Naive thymus-derived CD8-positive, alpha-beta T cell (primary cell): ENCODE measurements at regions not wholly inside any gene's neighbourhood (a gene's known extent, or its start where the extent isn't known, plus 50 kb on each side); places are given as distances from the start of the nearest gene placed in this dataset.
"Not testable (repeated sequence)": the region's sequence is repeated elsewhere in the genome, so short reads cannot be mapped to it uniquely, and the experiment has no call there.

ENCODE experiments used
- ATAC-seq, 2 donors: fragments of 150-1000 bp; cut with Tn5 transposase in 1 of 2; sonication (Bioruptor Pico), chemical (Tn5 transposase) in 1 of 2; 1 replicate in 1 of 2; 2 replicates in 1 of 2; pipeline ENCODE4 v1.10.0; 2021; ENCODE audit warnings: mild to moderate bottlenecking in 2 of 2, moderate library complexity in 2 of 2
- POLR2A ChIA-PET: fragments of 350-600 bp; sonication (Branson Sonifier 250); formaldehyde crosslinking; loops from one replicate; lab custom pipeline; 2021; ENCODE audit warnings: antibody characterized with exemption; lab: Charles Lee
- DNase-seq, 10 donors: peaks; one replicate each; pipeline versions ENCODE4 v3.0.0 to v3.0.0-alpha.2; 2020 to 2022
- H3K27ac Mint-ChIP-seq, 10 donors: one replicate each; pipeline ENCODE4 v1.8.0; 2020 to 2022; ENCODE audit warnings: mild to moderate bottlenecking in 10 of 10, mixed read lengths in 10 of 10, moderate library complexity in 4 of 10, inconsistent platforms in 1 of 10
- H3K27me3 Mint-ChIP-seq, 5 donors: one replicate each; pipeline ENCODE4 v1.8.0; 2021 to 2022; ENCODE audit warnings: mixed read lengths in 5 of 5
- H3K36me3 Mint-ChIP-seq, 3 donors: one replicate each; pipeline ENCODE4 v1.8.0; 2020 to 2022; ENCODE audit warnings: mixed read lengths in 3 of 3, mild to moderate bottlenecking in 2 of 3, inconsistent platforms in 1 of 3
- H3K4me1 Mint-ChIP-seq, 4 donors: one replicate each; pipeline ENCODE4 v1.8.0; 2021 to 2022; ENCODE audit warnings: mixed read lengths in 4 of 4
- H3K4me3 Mint-ChIP-seq, 10 donors: one replicate each; pipeline ENCODE4 v1.8.0; 2020 to 2022; ENCODE audit warnings: mild to moderate bottlenecking in 10 of 10, mixed read lengths in 10 of 10, moderate library complexity in 6 of 10, inconsistent platforms in 1 of 10
- H3K9me3 Mint-ChIP-seq, 9 donors: one replicate each; pipeline ENCODE4 v1.8.0; 2020 to 2022; ENCODE audit warnings: mixed read lengths in 9 of 9, mild to moderate bottlenecking in 3 of 9, inconsistent platforms in 1 of 9, moderate library complexity in 1 of 9

- Mint-ChIP-seq H3K36me3 (peaks cover 0 to 2% (median 0%) of the 10 kb centered on the region in 3 donors), H3K4me1 (peaks cover 0 to 10% (median 7%) of the 10 kb centered on the region in 4 donors), H3K9me3 (peaks cover 0 to 8% (median 0%) of the 10 kb centered on the region in 9 donors), H3K27ac (no peak overlapping the region), H3K4me3 (no peak overlapping the region), H3K27me3 (peaks cover 0 to 8% (median 0%) of the 10 kb centered on the region in 5 donors)
- no peak for ATAC-seq
- POLR2A ChIA-PET, result no interaction called here
- DNase-seq, result no peak
Observed at GRCh38 chr4:81799371-81799770, 327.7 kb upstream of the RASGEF1B start.

GRCh38 chr4:81796790-81797528, 325.3 kb upstream of the RASGEF1B start:
- Mint-ChIP-seq H3K9me3 (peaks cover 0 to 11% (median 0%) of the 10 kb centered on the region in 9 donors), H3K36me3 (peaks cover 0 to 2% (median 0%) of the 10 kb centered on the region in 3 donors), H3K4me3 (peak overlapping the region in 6 of 10 donors; percentile 0 to 54 (median 20)), H3K4me1 (peaks cover 0 to 10% (median 7%) of the 10 kb centered on the region in 4 donors), H3K27me3 (no peaks in the 10 kb centered on the region), H3K27ac (peak overlapping the region in 5 of 10 donors; percentile 27 to 79 (median 42))
- peak in 1 of 10 donors; percentile 22 for DNase-seq
- ATAC-seq, result peak in 1 of 2 donors; percentile 23
- POLR2A ChIA-PET, result interaction anchor here (0.9 kb wide), 1 partner anchor 325 kb away, joined by 3 read pairs; the partner anchor contains the start of gene RASGEF1B

GRCh38 chr4:81792521-81792920, 320.8 kb upstream of the RASGEF1B start:
- Mint-ChIP-seq H3K4me1 (peaks cover 12 to 28% (median 21%) of the 10 kb centered on the region in 4 donors), H3K4me3 (no peak overlapping the region), H3K36me3 (peaks cover 0 to 2% (median 0%) of the 10 kb centered on the region in 3 donors), H3K9me3 (peaks cover 0 to 9% (median 0%) of the 10 kb centered on the region in 9 donors), H3K27me3 (no peaks in the 10 kb centered on the region), H3K27ac (no peak overlapping the region)
- POLR2A ChIA-PET, result no interaction called here
- ATAC-seq, result no peak
- DNase-seq, result no peak

GRCh38 chr4:81790477-81790876, 318.8 kb upstream of the RASGEF1B start:
- no peaks in the 10 kb centered on the region for H3K27me3 Mint-ChIP-seq
- POLR2A ChIA-PET, result no interaction called here
- peaks cover 9 to 22% (median 15%) of the 10 kb centered on the region in 4 donors for H3K4me1 Mint-ChIP-seq
- peaks cover 0 to 3% (median 0%) of the 10 kb centered on the region in 9 donors for H3K9me3 Mint-ChIP-seq
- no peaks in the 10 kb centered on the region for H3K36me3 Mint-ChIP-seq
- DNase-seq (no peak), ATAC-seq (no peak)
- H3K27ac Mint-ChIP-seq, result peak overlapping the region in 2 of 10 donors; percentile 9 to 25
- H3K4me3 Mint-ChIP-seq, result no peak overlapping the region

- peaks cover 0 to 3% (median 0%) of the 10 kb centered on the region in 9 donors for H3K9me3 Mint-ChIP-seq
- no peaks in the 10 kb centered on the region for H3K36me3 Mint-ChIP-seq
- H3K4me3 Mint-ChIP-seq, result peak overlapping the region in 6 of 10 donors; percentile 8 to 58 (median 42)
- H3K27ac Mint-ChIP-seq, result peak overlapping the region in 9 of 10 donors; percentile 15 to 90 (median 60)
- H3K27me3 Mint-ChIP-seq, result no peaks in the 10 kb centered on the region
- ATAC-seq (peak; percentile 42 to 59), DNase-seq (peak in 3 of 10 donors; percentile 5 to 29 (median 16))
- peaks cover 9 to 22% (median 15%) of the 10 kb centered on the region in 4 donors for H3K4me1 Mint-ChIP-seq
- POLR2A ChIA-PET, result interaction anchor here (0.7 to 1.0 kb wide), 2 partner anchors 16 to 319 kb away, joined by 3 to 5 read pairs; no protein-coding TSS in a partner anchor
Observed at GRCh38 chr4:81789741-81790399, 318.2 kb upstream of the RASGEF1B start.

- peaks cover 9 to 22% (median 15%) of the 10 kb centered on the region in 4 donors for H3K4me1 Mint-ChIP-seq
- peaks cover 0 to 3% (median 0%) of the 10 kb centered on the region in 9 donors for H3K9me3 Mint-ChIP-seq
- ATAC-seq (no peak), DNase-seq (no peak)
- no peaks in the 10 kb centered on the region for H3K27me3 Mint-ChIP-seq
- peak overlapping the region in 6 of 10 donors; percentile 1 to 86 (median 42) for H3K27ac Mint-ChIP-seq
- H3K36me3 Mint-ChIP-seq, result no peaks in the 10 kb centered on the region
- POLR2A ChIA-PET, result interaction anchor here (0.7 to 1.0 kb wide), 2 partner anchors 16 to 318 kb away, joined by 3 to 5 read pairs; no protein-coding TSS in a partner anchor
- no peak overlapping the region for H3K4me3 Mint-ChIP-seq
Observed at GRCh38 chr4:81789158-81789557, 317.5 kb upstream of the RASGEF1B start.

- peak overlapping the region in 1 of 10 donors; percentile 8 for H3K27ac Mint-ChIP-seq
- no peaks in the 10 kb centered on the region for H3K27me3 Mint-ChIP-seq
- H3K9me3 Mint-ChIP-seq, result no peaks in the 10 kb centered on the region
- H3K4me1 Mint-ChIP-seq, result peaks cover 9 to 22% (median 15%) of the 10 kb centered on the region in 4 donors
- ATAC-seq (no peak), DNase-seq (no peak)
- H3K4me3 Mint-ChIP-seq, result no peak overlapping the region
- H3K36me3 Mint-ChIP-seq, result no peaks in the 10 kb centered on the region
- POLR2A ChIA-PET, result no interaction called here
Observed at GRCh38 chr4:81786766-81787165, 315.1 kb upstream of the RASGEF1B start.

GRCh38 chr4:81786063-81786763, 314.5 kb upstream of the RASGEF1B start:
- POLR2A ChIA-PET, result no interaction called here
- no peaks in the 10 kb centered on the region for H3K36me3 Mint-ChIP-seq
- no peaks in the 10 kb centered on the region for H3K9me3 Mint-ChIP-seq
- H3K27ac Mint-ChIP-seq, result no peak overlapping the region
- H3K4me1 Mint-ChIP-seq, result peaks cover 9 to 22% (median 14%) of the 10 kb centered on the region in 4 donors
- DNase-seq, result no peak
- H3K4me3 Mint-ChIP-seq, result no peak overlapping the region
- H3K27me3 Mint-ChIP-seq, result no peaks in the 10 kb centered on the region
- ATAC-seq, result no peak

- Mint-ChIP-seq H3K27ac (no peak overlapping the region), H3K27me3 (no peaks in the 10 kb centered on the region), H3K9me3 (no peaks in the 10 kb centered on the region), H3K36me3 (no peaks in the 10 kb centered on the region), H3K4me1 (peaks cover 8 to 17% (median 9%) of the 10 kb centered on the region in 4 donors), H3K4me3 (no peak overlapping the region)
- POLR2A ChIA-PET, result no interaction called here
- no peak for DNase-seq
- no peak for ATAC-seq
Observed at GRCh38 chr4:81785338-81785737, 313.6 kb upstream of the RASGEF1B start.

- no peaks in the 10 kb centered on the region for H3K27me3 Mint-ChIP-seq
- no peak for ATAC-seq
- H3K27ac Mint-ChIP-seq, result no peak overlapping the region
- POLR2A ChIA-PET, result no interaction called here
- no peaks in the 10 kb centered on the region for H3K9me3 Mint-ChIP-seq
- DNase-seq, result no peak
- no peak overlapping the region for H3K4me3 Mint-ChIP-seq
- no peaks in the 10 kb centered on the region for H3K4me1 Mint-ChIP-seq
- no peaks in the 10 kb centered on the region for H3K36me3 Mint-ChIP-seq
Observed at GRCh38 chr4:81783558-81783957, 311.9 kb upstream of the RASGEF1B start.

GRCh38 chr4:81781799-81782198, 310.1 kb upstream of the RASGEF1B start:
- Mint-ChIP-seq H3K27ac (no peak overlapping the region), H3K27me3 (no peaks in the 10 kb centered on the region), H3K36me3 (no peaks in the 10 kb centered on the region), H3K9me3 (peaks cover 0 to 4% (median 0%) of the 10 kb centered on the region in 9 donors), H3K4me1 (no peaks in the 10 kb centered on the region), H3K4me3 (no peak overlapping the region)
- DNase-seq, result no peak
- POLR2A ChIA-PET, result no interaction called here
- ATAC-seq, result no peak

GRCh38 chr4:81777718-81778117, 306.0 kb upstream of the RASGEF1B start:
- H3K27ac Mint-ChIP-seq, result not testable (repeated sequence)

More at GRCh38 chr4:81777718-81778117, 306.0 kb upstream of the RASGEF1B start:
- DNase-seq, H3K4me1 Mint-ChIP-seq, H3K9me3 Mint-ChIP-seq, POLR2A ChIA-PET, ATAC-seq, H3K36me3 Mint-ChIP-seq, H3K4me3 Mint-ChIP-seq, H3K27me3 Mint-ChIP-seq: not testable (repeated sequence)
